Neural progenitor cell (in vitro differentiated cells): ENCODE measurements at regions not wholly inside any gene's neighbourhood (a gene's known extent, or its start where the extent isn't known, plus 50 kb on each side); places are given as distances from the start of the nearest gene placed in this dataset.

ENCODE experiments used
- DNase-seq: peaks from one replicate; pipeline ENCODE4 v3.0.0-alpha.2; 2016; ENCODE audit warnings: low spot score
- H2AFZ ChIP-seq: fragments of 200-600 bp; sonication (generic); replicated peaks from 2 replicates; pipeline ENCODE4 v1.6.1; 2016; ENCODE audit warnings: antibody characterized with exemption
- H3F3A ChIP-seq: fragments of 200-600 bp; sonication (generic); 2 replicates; pipeline ENCODE4 v1.6.1; 2016; ENCODE audit warnings: antibody characterized with exemption, low read depth
- H3K27ac ChIP-seq: fragments of 200-600 bp; sonication (generic); 2 replicates; pipeline ENCODE4 v1.5.1; 2016; ENCODE audit warnings: mild to moderate bottlenecking
- H3K27me3 ChIP-seq: fragments of 200-600 bp; sonication (generic); 2 replicates; pipeline ENCODE4 v1.6.1; 2016; ENCODE audit warnings: mild to moderate bottlenecking, moderate library complexity
- H3K36me3 ChIP-seq: fragments of 200-600 bp; sonication (generic); 2 replicates; pipeline ENCODE4 v1.5.1; 2016
- H3K4me1 ChIP-seq: fragments of 200-600 bp; sonication (generic); 2 replicates; pipeline ENCODE4 v1.6.1; 2016; ENCODE audit warnings: mixed run types
- H3K4me2 ChIP-seq: fragments of 200-600 bp; sonication (generic); 2 replicates; pipeline ENCODE4 v1.6.1; 2016
- H3K4me3 ChIP-seq: fragments of 200-600 bp; sonication (generic); 2 replicates; pipeline ENCODE4 v1.5.1; 2016
- H3K79me2 ChIP-seq: fragments of 200-600 bp; sonication (generic); 2 replicates; pipeline ENCODE4 v1.6.1; 2016; ENCODE audit warnings: low read depth
- H3K9ac ChIP-seq: fragments of 200-600 bp; sonication (generic); 2 replicates; pipeline ENCODE4 v1.6.1; 2016
- H3K9me3 ChIP-seq: fragments of 200-600 bp; sonication (generic); 2 replicates; pipeline ENCODE4 v1.5.1; 2016; ENCODE audit warnings: low read depth
- H4K20me1 ChIP-seq: fragments of 200-600 bp; sonication (generic); 2 replicates; pipeline ENCODE4 v1.6.1; 2016; ENCODE audit warnings: low read depth
- H3K27ac Mint-ChIP-seq: 3 replicates; pipeline ENCODE4 v1.8.0; 2021; ENCODE audit warnings: mixed read lengths
- H3K27me3 Mint-ChIP-seq: 2 replicates; pipeline ENCODE4 v1.8.0; 2022; ENCODE audit warnings: low read depth, mild to moderate bottlenecking, inconsistent platforms, moderate library complexity, mixed read lengths; ENCODE audit not compliant: insufficient read depth
- H3K36me3 Mint-ChIP-seq: 3 replicates; pipeline ENCODE4 v1.8.0; 2021; ENCODE audit warnings: mixed read lengths
- H3K4me1 Mint-ChIP-seq: 3 replicates; pipeline ENCODE4 v1.8.0; 2021; ENCODE audit warnings: mixed read lengths
- H3K4me3 Mint-ChIP-seq: 3 replicates; pipeline ENCODE4 v1.8.0; 2021; ENCODE audit warnings: mild to moderate bottlenecking, moderate library complexity, mixed read lengths
- H3K9me3 Mint-ChIP-seq: 3 replicates; pipeline ENCODE4 v1.8.0; 2020; ENCODE audit warnings: mixed read lengths
- EZH2 ChIP-seq: fragments of 200-600 bp; sonication (generic); IDR thresholded peaks from 2 replicates; pipeline ENCODE4 v1.6.1; 2017; ENCODE audit warnings: antibody characterized with exemption, mild to moderate bottlenecking, moderate library complexity
- EZH2phosphoT487 ChIP-seq: fragments of 200-600 bp; sonication (generic); IDR thresholded peaks from 2 replicates; pipeline ENCODE4 v1.6.1; 2017; ENCODE audit warnings: antibody characterized with exemption
- TF ChIP-seq, protein P1 (sequence below): fragments of 200-600 bp; sonication (generic); IDR thresholded peaks from 2 replicates; pipeline ENCODE4 v1.5.1; 2017; ENCODE audit warnings: antibody characterized with exemption, mild to moderate bottlenecking

DNA sequence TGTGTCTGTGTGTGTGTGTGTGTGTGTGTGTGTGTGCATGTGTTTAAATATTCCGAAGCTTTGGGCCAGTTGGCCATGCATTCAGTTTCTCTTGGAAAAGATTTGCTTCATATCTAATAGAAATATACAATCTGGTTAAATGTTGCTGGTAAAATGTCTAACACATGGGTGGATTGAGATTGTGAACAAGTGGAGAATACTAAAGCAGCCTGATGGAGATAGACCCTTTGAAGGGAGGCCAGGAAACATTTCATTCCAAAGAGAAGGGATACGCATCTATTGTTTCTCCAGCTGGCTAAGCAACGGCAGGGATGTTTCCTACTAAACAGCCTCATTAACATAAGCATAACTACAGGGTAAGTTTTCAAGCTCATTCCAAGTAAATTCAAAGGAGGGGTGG lies 257.5 kb upstream of the PTBP2 start:
- no peaks in the 10 kb centered on the region for H3K27me3 Mint-ChIP-seq
- Histone ChIP-seq H3K27ac (no peak overlapping the region), H3K4me2 (peak overlapping the region; percentile 37), H4K20me1 (no peaks in the 10 kb centered on the region), H3K9me3 (no peaks in the 10 kb centered on the region), H2AFZ (no peak overlapping the region), H3F3A (no peaks in the 10 kb centered on the region), H3K79me2 (no peaks in the 10 kb centered on the region), H3K4me1 (peaks cover 17% of the 10 kb centered on the region), H3K9ac (no peak overlapping the region), H3K4me3 (no peak overlapping the region), H3K27me3 (no peaks in the 10 kb centered on the region), H3K36me3 (no peaks in the 10 kb centered on the region)
- TF ChIP-seq, protein P1, sequence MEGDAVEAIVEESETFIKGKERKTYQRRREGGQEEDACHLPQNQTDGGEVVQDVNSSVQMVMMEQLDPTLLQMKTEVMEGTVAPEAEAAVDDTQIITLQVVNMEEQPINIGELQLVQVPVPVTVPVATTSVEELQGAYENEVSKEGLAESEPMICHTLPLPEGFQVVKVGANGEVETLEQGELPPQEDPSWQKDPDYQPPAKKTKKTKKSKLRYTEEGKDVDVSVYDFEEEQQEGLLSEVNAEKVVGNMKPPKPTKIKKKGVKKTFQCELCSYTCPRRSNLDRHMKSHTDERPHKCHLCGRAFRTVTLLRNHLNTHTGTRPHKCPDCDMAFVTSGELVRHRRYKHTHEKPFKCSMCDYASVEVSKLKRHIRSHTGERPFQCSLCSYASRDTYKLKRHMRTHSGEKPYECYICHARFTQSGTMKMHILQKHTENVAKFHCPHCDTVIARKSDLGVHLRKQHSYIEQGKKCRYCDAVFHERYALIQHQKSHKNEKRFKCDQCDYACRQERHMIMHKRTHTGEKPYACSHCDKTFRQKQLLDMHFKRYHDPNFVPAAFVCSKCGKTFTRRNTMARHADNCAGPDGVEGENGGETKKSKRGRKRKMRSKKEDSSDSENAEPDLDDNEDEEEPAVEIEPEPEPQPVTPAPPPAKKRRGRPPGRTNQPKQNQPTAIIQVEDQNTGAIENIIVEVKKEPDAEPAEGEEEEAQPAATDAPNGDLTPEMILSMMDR: no peak
- TF ChIP-seq EZH2phosphoT487 (no peak), EZH2 (no peak)
- H3K36me3 Mint-ChIP-seq: peaks cover 1% of the 10 kb centered on the region
- no peak overlapping the region for H3K4me3 Mint-ChIP-seq
- DNase-seq: peak; percentile 13
- H3K9me3 Mint-ChIP-seq: peaks cover 4% of the 10 kb centered on the region
- no peak overlapping the region for H3K27ac Mint-ChIP-seq
- peaks cover 21% of the 10 kb centered on the region for H3K4me1 Mint-ChIP-seq

DNA sequence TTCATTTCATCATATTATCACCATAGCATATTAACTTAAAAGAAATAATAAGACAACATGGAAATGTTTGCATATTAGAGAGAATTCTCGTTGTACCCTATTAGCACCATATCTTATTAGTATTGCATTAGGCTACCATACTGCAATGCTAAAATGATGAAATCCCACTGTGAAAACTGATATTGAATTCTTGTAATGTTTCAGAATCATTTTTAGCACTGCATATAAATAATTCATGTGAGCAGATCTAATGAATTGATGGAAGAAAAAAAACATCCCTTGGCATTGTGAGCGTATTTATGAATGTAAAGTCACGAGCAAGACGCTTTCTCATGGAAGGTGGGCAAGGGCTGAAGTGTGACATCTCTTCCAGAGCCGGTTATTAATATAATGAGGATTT lies 257.1 kb upstream of the PTBP2 start:
- H3K4me3 Mint-ChIP-seq: no peak overlapping the region
- TF ChIP-seq EZH2 (no peak), EZH2phosphoT487 (no peak)
- TF ChIP-seq, protein P1: no peak
- Histone ChIP-seq H3K4me1 (peaks cover 17% of the 10 kb centered on the region), H4K20me1 (no peaks in the 10 kb centered on the region), H3K27me3 (no peaks in the 10 kb centered on the region), H3K9me3 (no peaks in the 10 kb centered on the region), H3K4me2 (no peak overlapping the region), H2AFZ (no peak overlapping the region), H3K27ac (no peak overlapping the region), H3K36me3 (no peaks in the 10 kb centered on the region), H3K9ac (no peak overlapping the region), H3F3A (no peaks in the 10 kb centered on the region), H3K4me3 (no peak overlapping the region), H3K79me2 (no peaks in the 10 kb centered on the region)
- H3K27ac Mint-ChIP-seq: no peak overlapping the region
- peaks cover 6% of the 10 kb centered on the region for H3K9me3 Mint-ChIP-seq
- H3K36me3 Mint-ChIP-seq: peaks cover 1% of the 10 kb centered on the region
- peaks cover 21% of the 10 kb centered on the region for H3K4me1 Mint-ChIP-seq
- DNase-seq: no peak
- H3K27me3 Mint-ChIP-seq: no peaks in the 10 kb centered on the region

DNA sequence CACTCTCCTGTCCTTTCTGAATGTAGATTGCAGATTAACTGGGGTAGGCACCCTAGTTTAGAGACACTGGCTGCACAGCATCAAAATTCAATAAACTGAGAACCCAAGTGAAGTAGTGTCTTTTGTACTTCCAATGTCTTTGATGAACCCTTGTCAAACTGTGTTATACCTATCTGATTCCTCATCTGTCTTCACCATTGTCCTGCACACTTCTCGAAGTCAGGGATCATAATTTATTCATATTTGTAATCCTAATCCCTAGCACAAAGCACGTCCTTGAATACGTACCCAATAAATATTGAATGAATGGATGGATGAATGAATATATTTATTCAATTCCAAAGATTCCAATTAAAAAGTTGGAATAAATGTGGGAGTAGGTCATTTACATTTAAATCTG lies 256.6 kb upstream of the PTBP2 start:
- peaks cover 1% of the 10 kb centered on the region for H3K36me3 Mint-ChIP-seq
- Histone ChIP-seq H3K27ac (no peak overlapping the region), H4K20me1 (no peaks in the 10 kb centered on the region), H3F3A (no peaks in the 10 kb centered on the region), H2AFZ (no peak overlapping the region), H3K9me3 (no peaks in the 10 kb centered on the region), H3K36me3 (no peaks in the 10 kb centered on the region), H3K4me2 (no peak overlapping the region), H3K9ac (no peak overlapping the region), H3K4me1 (peaks cover 17% of the 10 kb centered on the region), H3K79me2 (no peaks in the 10 kb centered on the region), H3K4me3 (no peak overlapping the region), H3K27me3 (no peaks in the 10 kb centered on the region)
- no peak for TF ChIP-seq EZH2
- TF ChIP-seq EZH2phosphoT487: no peak
- no peak overlapping the region for H3K4me3 Mint-ChIP-seq
- no peak for DNase-seq
- no peaks in the 10 kb centered on the region for H3K27me3 Mint-ChIP-seq
- H3K27ac Mint-ChIP-seq: no peak overlapping the region
- peaks cover 21% of the 10 kb centered on the region for H3K4me1 Mint-ChIP-seq
- H3K9me3 Mint-ChIP-seq: peaks cover 8% of the 10 kb centered on the region

DNA sequence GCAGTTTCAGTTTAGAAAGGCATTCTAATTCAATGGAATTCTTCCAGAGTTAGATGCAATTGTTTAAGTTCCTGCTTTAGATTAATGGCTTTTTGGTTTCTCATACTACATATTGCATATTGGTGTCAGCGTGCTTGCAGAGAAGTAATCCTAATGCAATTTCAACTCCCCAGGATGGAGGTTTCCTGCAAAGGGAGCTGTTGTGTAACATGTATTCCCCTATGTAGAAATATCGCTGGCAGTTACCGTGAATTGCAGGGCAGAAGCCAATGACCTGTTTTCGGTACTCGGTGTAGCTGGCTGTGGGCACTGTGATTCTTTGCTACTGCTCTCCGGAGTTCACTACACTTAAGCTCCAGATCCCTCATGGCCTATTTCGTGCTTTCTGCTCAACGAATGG lies 256.1 kb upstream of the PTBP2 start:
- H3K36me3 Mint-ChIP-seq: peaks cover 1% of the 10 kb centered on the region
- Histone ChIP-seq H3K36me3 (no peaks in the 10 kb centered on the region), H2AFZ (no peak overlapping the region), H3K27ac (no peak overlapping the region), H3K9ac (no peak overlapping the region), H3F3A (no peaks in the 10 kb centered on the region), H3K4me1 (peaks cover 17% of the 10 kb centered on the region), H3K4me2 (no peak overlapping the region), H3K27me3 (no peaks in the 10 kb centered on the region), H3K4me3 (no peak overlapping the region), H3K79me2 (no peaks in the 10 kb centered on the region), H3K9me3 (no peaks in the 10 kb centered on the region), H4K20me1 (no peaks in the 10 kb centered on the region)
- peaks cover 21% of the 10 kb centered on the region for H3K4me1 Mint-ChIP-seq
- peaks cover 8% of the 10 kb centered on the region for H3K9me3 Mint-ChIP-seq
- DNase-seq: no peak
- TF ChIP-seq EZH2phosphoT487: no peak
- no peak for TF ChIP-seq EZH2
- no peak overlapping the region for H3K27ac Mint-ChIP-seq
- no peak overlapping the region for H3K4me3 Mint-ChIP-seq
- H3K27me3 Mint-ChIP-seq: no peaks in the 10 kb centered on the region
